ENCODE measurements at regions not wholly inside any gene's neighbourhood (a gene's known extent, or its start where the extent isn't known, plus 50 kb on each side); places are given as distances from the start of the nearest gene placed in this dataset.

DNA sequence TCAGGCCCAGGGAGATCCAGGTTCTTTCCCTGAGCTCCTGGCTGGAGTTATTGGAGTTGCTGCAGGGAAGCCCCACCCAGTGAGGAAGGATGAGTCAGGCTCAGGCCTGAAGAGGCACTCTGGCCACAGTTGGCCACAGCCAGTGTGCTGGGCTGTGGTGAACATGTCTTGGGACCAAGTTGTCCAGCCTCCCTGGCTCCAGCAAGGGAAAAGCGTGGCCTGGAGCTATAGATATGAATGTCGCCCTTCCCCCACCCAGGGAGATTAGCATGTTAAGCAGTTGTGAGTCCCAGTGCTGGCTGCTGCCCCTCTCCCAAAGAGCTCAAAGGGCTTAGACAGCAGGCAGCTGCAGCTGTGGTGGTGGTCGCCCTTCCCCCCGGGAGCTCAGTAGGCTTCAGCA lies 963.2 kb downstream of the ROBO2 start:
- TF ChIP-seq, protein P1, sequence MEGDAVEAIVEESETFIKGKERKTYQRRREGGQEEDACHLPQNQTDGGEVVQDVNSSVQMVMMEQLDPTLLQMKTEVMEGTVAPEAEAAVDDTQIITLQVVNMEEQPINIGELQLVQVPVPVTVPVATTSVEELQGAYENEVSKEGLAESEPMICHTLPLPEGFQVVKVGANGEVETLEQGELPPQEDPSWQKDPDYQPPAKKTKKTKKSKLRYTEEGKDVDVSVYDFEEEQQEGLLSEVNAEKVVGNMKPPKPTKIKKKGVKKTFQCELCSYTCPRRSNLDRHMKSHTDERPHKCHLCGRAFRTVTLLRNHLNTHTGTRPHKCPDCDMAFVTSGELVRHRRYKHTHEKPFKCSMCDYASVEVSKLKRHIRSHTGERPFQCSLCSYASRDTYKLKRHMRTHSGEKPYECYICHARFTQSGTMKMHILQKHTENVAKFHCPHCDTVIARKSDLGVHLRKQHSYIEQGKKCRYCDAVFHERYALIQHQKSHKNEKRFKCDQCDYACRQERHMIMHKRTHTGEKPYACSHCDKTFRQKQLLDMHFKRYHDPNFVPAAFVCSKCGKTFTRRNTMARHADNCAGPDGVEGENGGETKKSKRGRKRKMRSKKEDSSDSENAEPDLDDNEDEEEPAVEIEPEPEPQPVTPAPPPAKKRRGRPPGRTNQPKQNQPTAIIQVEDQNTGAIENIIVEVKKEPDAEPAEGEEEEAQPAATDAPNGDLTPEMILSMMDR (IDR thresholded peaks at IDR 0.05 in 8 of 11, conservative IDR thresholded peaks at IDR 0.05 in 3 of 11) = no peak
- no peak for TF ChIP-seq POLR2A (IDR thresholded peaks at IDR 0.05)
